Vagina (tissue), 2 donors: ENCODE measurements at regions not wholly inside any gene's neighbourhood (a gene's known extent, or its start where the extent isn't known, plus 50 kb on each side); places are given as distances from the start of the nearest gene placed in this dataset.
"Not testable (repeated sequence)": the region's sequence is repeated elsewhere in the genome, so short reads cannot be mapped to it uniquely, and the experiment has no call there.

Experiments used
- DNase-seq, 2 donors: peaks; one replicate each; pipeline ENCODE4 v3.0.0-alpha.2; 2017; ENCODE audit errors: extremely low spot score in 2 of 2
- H3K27ac ChIP-seq: fragments of 200-600 bp; sonication (generic); one replicate; pipeline ENCODE4 v1.5.1; 2019
- H3K27me3 ChIP-seq: fragments of 200-600 bp; sonication (generic); one replicate; pipeline ENCODE4 v1.5.1; 2019
- H3K36me3 ChIP-seq, 2 donors: fragments of 200-600 bp; sonication (generic); one replicate each; pipeline ENCODE4 v1.5.1; 2017 to 2019
- H3K4me1 ChIP-seq: fragments of 200-600 bp; sonication (generic); one replicate; pipeline ENCODE4 v1.5.1; 2019
- H3K4me3 ChIP-seq, 2 donors: fragments of 200-600 bp; sonication (generic); 1 replicate in 1 of 2; 2 replicates in 1 of 2; pipeline ENCODE4 v1.5.1; 2016 to 2019
- H3K9me3 ChIP-seq: fragments of 200-600 bp; sonication (generic); one replicate; pipeline ENCODE4 v1.5.1; 2019
- POLR2A ChIP-seq, 2 donors: fragments of 450-650 bp; IDR thresholded peaks; one replicate each; pipeline ENCODE4 v1.6.1; 2017; ENCODE audit warnings: antibody characterized with exemption in 2 of 2, mild to moderate bottlenecking in 2 of 2, moderate library complexity in 2 of 2
- POLR2AphosphoS5 ChIP-seq, 2 donors: sonication (generic); formaldehyde crosslinking; IDR thresholded peaks; one replicate each; pipeline ENCODE4 v1.9.0; 2017; ENCODE audit warnings: antibody characterized with exemption in 2 of 2, mild to moderate bottlenecking in 2 of 2, low read depth in 1 of 2; ENCODE audit not compliant: insufficient read depth in 1 of 2
- intact Hi-C: fragments of 100-400 bp; cut with DNase I; formaldehyde crosslinking; loops from one replicate; pipeline ENCODE4 v1.15.1; 2023
- TF ChIP-seq, protein P1 (sequence below), 3 experiments: fragments of 450-650 bp in 2 of 3; fragments of 200-600 bp in 1 of 3; sonication (generic) in 1 of 3; IDR thresholded peaks; one replicate each; pipeline ENCODE4 v1.5.1; 2017 to 2019; ENCODE audit warnings: antibody characterized with exemption in 3 of 3, mild to moderate bottlenecking in 2 of 3, moderate library complexity in 2 of 3

DNA sequence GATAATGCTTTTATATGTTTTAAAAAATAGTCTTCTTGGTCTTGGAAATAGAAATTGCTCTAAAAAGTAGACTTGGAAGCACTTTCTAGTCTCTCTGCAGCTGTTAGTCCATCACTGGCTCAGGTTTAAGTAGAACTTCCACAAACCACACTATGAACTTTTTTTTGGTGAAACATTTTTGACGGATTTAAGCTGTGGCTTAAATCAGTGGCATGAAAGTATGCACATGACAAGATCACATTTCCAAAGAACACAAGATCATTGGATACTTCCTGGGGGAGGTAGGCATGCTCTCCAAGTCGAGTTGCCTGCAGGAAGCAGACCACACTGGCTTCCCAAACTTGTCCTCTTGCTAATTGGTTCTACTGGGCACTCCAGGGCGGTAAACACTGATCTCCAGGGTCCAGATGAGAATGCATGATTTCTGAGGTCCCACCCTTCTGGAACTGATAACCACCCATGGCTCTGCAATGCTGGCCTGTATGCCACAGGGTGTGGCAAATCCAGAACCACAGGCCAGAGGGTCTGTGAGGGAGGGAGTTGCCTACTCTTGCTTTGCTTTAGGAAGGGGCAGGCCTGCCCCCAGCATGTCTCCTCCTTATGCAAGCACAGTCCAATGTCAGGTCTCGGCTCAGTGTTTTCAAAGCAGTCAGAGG is 331.9 kb upstream of the SFRP2 start:
- Histone ChIP-seq H3K4me1 (no peaks in the 10 kb centered on the region), H3K9me3 (no peaks in the 10 kb centered on the region), H3K36me3 (no peaks in the 10 kb centered on the region), H3K27me3 (no peaks in the 10 kb centered on the region), H3K4me3 (no peak overlapping the region), H3K27ac (no peak overlapping the region)
- TF ChIP-seq, protein P1, sequence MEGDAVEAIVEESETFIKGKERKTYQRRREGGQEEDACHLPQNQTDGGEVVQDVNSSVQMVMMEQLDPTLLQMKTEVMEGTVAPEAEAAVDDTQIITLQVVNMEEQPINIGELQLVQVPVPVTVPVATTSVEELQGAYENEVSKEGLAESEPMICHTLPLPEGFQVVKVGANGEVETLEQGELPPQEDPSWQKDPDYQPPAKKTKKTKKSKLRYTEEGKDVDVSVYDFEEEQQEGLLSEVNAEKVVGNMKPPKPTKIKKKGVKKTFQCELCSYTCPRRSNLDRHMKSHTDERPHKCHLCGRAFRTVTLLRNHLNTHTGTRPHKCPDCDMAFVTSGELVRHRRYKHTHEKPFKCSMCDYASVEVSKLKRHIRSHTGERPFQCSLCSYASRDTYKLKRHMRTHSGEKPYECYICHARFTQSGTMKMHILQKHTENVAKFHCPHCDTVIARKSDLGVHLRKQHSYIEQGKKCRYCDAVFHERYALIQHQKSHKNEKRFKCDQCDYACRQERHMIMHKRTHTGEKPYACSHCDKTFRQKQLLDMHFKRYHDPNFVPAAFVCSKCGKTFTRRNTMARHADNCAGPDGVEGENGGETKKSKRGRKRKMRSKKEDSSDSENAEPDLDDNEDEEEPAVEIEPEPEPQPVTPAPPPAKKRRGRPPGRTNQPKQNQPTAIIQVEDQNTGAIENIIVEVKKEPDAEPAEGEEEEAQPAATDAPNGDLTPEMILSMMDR (IDR thresholded peaks at IDR 0.05), result no peak
- no peak for TF ChIP-seq POLR2AphosphoS5 (IDR thresholded peaks at IDR 0.05; ENCODE audit: insufficient read depth in 1 of 2, low read depth in 1 of 2)
- DNase-seq, result no peak
- intact Hi-C loops, result no loop called here

DNA sequence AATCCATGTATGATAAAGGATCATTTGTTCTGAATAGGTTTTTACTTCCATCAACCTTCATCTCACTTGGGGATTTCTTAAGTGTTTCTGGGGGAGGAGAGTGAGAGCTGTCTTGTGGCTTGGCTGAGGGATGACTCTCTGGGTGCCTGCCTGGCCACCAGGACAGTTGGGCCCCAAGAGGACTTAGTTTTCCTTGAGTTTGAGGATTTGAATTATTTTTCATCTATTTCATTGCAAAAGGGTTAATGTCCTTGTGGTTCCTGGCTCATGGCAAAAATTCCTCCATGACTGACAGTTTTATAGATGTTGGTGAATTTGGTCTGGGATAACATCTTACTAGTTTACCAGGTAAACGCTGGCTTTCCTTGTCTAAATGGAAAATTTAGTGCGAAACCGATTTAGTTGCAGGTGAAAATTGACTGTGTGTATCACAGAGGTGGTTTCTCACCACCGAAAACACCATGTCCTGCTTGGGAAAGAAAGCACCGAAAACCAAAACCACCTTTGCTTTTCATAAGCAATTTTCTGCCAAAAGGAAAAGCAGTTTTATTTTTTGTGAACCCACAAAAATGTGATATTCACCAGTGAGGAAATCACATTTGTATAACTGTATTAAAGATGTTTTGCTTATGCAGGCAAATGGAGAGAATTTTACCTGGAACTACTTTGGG is 331.3 kb upstream of the SFRP2 start:
- no peaks in the 10 kb centered on the region for H3K4me1 ChIP-seq
- TF ChIP-seq, protein P1 (IDR thresholded peaks at IDR 0.05), result no peak
- no peak for TF ChIP-seq POLR2AphosphoS5 (IDR thresholded peaks at IDR 0.05; ENCODE audit: insufficient read depth in 1 of 2, low read depth in 1 of 2)
- H3K9me3 ChIP-seq, result no peaks in the 10 kb centered on the region
- intact Hi-C loops, result no loop called here
- H3K4me3 ChIP-seq, result no peak overlapping the region
- no peak for DNase-seq
- no peaks in the 10 kb centered on the region for H3K27me3 ChIP-seq
- no peak overlapping the region for H3K27ac ChIP-seq
- H3K36me3 ChIP-seq, result no peaks in the 10 kb centered on the region

DNA sequence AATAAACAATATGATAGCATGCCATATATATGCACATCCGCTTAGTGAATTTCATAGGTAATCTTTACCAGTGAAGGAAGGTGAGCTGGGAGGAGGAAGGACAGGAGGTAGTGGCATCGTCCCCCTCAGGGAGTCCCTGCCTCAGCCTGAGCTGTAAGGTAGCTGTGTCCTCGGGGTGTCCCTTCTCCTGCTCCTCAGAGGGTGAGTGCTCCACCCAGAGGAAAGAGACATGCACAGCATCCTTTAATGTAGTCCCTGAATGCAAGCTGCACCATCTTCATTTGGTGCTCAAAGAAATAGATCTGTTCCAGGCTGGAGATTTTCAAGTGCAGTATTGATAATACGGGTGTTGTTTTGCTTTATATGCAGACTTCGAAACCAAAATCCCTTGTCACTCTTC is 330.4 kb upstream of the SFRP2 start:
- H3K36me3 ChIP-seq, result no peaks in the 10 kb centered on the region
- H3K9me3 ChIP-seq, result no peaks in the 10 kb centered on the region
- H3K27ac ChIP-seq, result no peak overlapping the region
- no peaks in the 10 kb centered on the region for H3K27me3 ChIP-seq
- no peaks in the 10 kb centered on the region for H3K4me1 ChIP-seq
- intact Hi-C loops, result no loop called here
- DNase-seq, result no peak
- TF ChIP-seq POLR2A (IDR thresholded peaks at IDR 0.05) (no peak), POLR2AphosphoS5 (IDR thresholded peaks at IDR 0.05; ENCODE audit: insufficient read depth in 1 of 2, low read depth in 1 of 2) (no peak)
- TF ChIP-seq, protein P1 (IDR thresholded peaks at IDR 0.05), result no peak
- no peak overlapping the region for H3K4me3 ChIP-seq

DNA sequence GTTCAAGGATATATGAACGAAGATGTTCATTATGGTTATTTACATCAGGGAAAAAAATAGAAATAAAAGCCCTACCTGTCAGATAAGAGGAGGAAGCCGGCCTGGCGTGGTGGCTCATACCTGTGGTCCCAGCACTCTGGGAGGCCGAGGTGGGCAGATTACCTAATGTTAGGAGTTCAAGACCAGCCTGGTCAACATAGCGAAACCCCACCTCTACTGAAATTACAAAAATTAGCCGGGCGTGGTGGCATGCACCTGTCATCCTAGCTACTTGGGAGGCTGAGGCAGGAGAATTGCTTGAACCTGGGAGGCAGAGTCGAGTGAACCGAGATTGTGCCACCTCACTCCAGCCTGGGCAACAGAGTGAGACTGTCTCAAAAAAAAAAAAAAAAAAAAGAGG is 328.8 kb upstream of the SFRP2 start:
- H3K9me3 ChIP-seq, H3K27ac ChIP-seq, H3K27me3 ChIP-seq, intact Hi-C loops, H3K4me1 ChIP-seq, H3K4me3 ChIP-seq, H3K36me3 ChIP-seq, DNase-seq: not testable (repeated sequence)

DNA sequence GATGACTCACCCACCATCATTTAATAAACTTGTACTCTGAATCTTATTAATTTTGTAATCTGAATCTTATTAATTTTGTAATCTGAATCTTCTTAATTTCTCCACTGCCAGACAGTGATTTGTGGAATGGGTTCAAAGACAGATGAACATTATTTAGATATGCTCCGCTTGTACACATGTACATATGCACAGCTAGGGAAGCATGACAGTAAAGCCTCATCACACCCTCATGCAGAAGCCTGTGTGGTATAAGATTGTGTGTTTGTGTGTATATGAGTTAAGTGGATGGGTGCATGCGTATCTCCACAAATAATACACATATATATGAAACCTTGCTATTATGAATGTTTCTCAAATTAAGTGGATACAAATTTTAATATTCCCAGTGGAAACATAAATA is 318.5 kb upstream of the SFRP2 start:
- Histone ChIP-seq H3K36me3 (no peaks in the 10 kb centered on the region), H3K4me3 (no peak overlapping the region), H3K27ac (no peak overlapping the region), H3K9me3 (no peaks in the 10 kb centered on the region), H3K4me1 (no peaks in the 10 kb centered on the region), H3K27me3 (no peaks in the 10 kb centered on the region)
- no peak for DNase-seq
- TF ChIP-seq POLR2AphosphoS5 (IDR thresholded peaks at IDR 0.05; ENCODE audit: insufficient read depth in 1 of 2, low read depth in 1 of 2) (no peak), POLR2A (IDR thresholded peaks at IDR 0.05) (no peak)
- TF ChIP-seq, protein P1 (IDR thresholded peaks at IDR 0.05), result no peak
- intact Hi-C loops, result no loop called here
